A673 (cell line): ENCODE measurements at regions not wholly inside any gene's neighbourhood (a gene's known extent, or its start where the extent isn't known, plus 50 kb on each side); places are given as distances from the start of the nearest gene placed in this dataset.

Source experiments
- EZH2 ChIP-seq: fragments of 200-600 bp; sonication (generic); IDR thresholded peaks from 2 replicates; pipeline ENCODE4 v1.6.1; 2017; ENCODE audit warnings: borderline replicate concordance, low read depth, mild to moderate bottlenecking, mixed read lengths, antibody characterized with exemption, low read length; ENCODE audit not compliant: poor library complexity, severe bottlenecking
- TF ChIP-seq, protein P1 (sequence below): fragments of 300-800, 200-600 bp; sonication (generic); conservative IDR thresholded peaks from 2 replicates; pipeline ENCODE4 v1.5.1; 2017; ENCODE audit warnings: low read depth, mild to moderate bottlenecking, antibody characterized with exemption, low read length, moderate library complexity, mixed read lengths

GRCh38 chr13:62706048-62706447 is 1290.4 kb upstream of the PCDH20 start:
- TF ChIP-seq, protein P1, sequence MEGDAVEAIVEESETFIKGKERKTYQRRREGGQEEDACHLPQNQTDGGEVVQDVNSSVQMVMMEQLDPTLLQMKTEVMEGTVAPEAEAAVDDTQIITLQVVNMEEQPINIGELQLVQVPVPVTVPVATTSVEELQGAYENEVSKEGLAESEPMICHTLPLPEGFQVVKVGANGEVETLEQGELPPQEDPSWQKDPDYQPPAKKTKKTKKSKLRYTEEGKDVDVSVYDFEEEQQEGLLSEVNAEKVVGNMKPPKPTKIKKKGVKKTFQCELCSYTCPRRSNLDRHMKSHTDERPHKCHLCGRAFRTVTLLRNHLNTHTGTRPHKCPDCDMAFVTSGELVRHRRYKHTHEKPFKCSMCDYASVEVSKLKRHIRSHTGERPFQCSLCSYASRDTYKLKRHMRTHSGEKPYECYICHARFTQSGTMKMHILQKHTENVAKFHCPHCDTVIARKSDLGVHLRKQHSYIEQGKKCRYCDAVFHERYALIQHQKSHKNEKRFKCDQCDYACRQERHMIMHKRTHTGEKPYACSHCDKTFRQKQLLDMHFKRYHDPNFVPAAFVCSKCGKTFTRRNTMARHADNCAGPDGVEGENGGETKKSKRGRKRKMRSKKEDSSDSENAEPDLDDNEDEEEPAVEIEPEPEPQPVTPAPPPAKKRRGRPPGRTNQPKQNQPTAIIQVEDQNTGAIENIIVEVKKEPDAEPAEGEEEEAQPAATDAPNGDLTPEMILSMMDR: no peak
- TF ChIP-seq EZH2: no peak
